ENCODE measurements at regions not wholly inside any gene's neighbourhood (a gene's known extent, or its start where the extent isn't known, plus 50 kb on each side); places are given as distances from the start of the nearest gene placed in this dataset.

- no peak overlapping the region for H3K27ac ChIP-seq (ENCODE audit: extremely low read depth, low read depth, low read length)
- no peaks in the 10 kb centered on the region for H3K4me1 ChIP-seq (replicated peaks in 1 of 2; ENCODE audit: control insufficient read depth in 2 of 2, insufficient read depth in 2 of 2, low read length in 2 of 2)
- DNase-seq (ENCODE audit: extremely low read depth in 1 of 4, low spot score in 3 of 4): no peak
- BruUV-seq (replicated peaks): no TSS peak
- H2AFZ ChIP-seq (ENCODE audit: low read depth, low read length): no peak overlapping the region
- TF ChIP-seq ZBTB17 (CRISPR knock-in tag; IDR thresholded peaks at IDR 0.05) (peak; percentile 90), MYNN (IDR thresholded peaks at IDR 0.05) (no peak), MYNN (CRISPR knock-in tag; IDR thresholded peaks at IDR 0.05) (no peak)
- no peak overlapping the region for H3K4me3 ChIP-seq
- intact Hi-C loops (cut with micrococcal nuclease) (no loop called here), in situ Hi-C loops (cut with MboI) (no loop called here)
- no peaks in the 10 kb centered on the region for H3K9me3 ChIP-seq (replicated peaks; ENCODE audit: control insufficient read depth, insufficient read depth, low read depth, low read length)
- peaks cover 3% of the 10 kb centered on the region for H4K20me1 ChIP-seq (replicated peaks; ENCODE audit: control insufficient read depth, insufficient read depth, low read length)
- H3K9me1 ChIP-seq (ENCODE audit: control insufficient read depth, insufficient read depth, low read length): peaks cover 3% of the 10 kb centered on the region
- H3K4me2 ChIP-seq (ENCODE audit: insufficient read depth, low read length): no peak overlapping the region
- 2% methylated on average over 24 of the region's 24 CpGs for WGBS (ENCODE audit: insufficient coverage, low coverage, missing lambda C conversion rate)
- H3K79me2 ChIP-seq (ENCODE audit: control insufficient read depth, insufficient read depth, low read length): no peaks in the 10 kb centered on the region
- no peak for FAIRE-seq
- peaks cover 45 to 81% of the 10 kb centered on the region in 2 experiments for H3K27me3 ChIP-seq (ENCODE audit: control insufficient read depth in 2 of 2, insufficient read depth in 2 of 2, low read length in 2 of 2)
- no peak for ATAC-seq
- ChIA-PET POLR2A (no interaction called here), CTCF (ENCODE audit: low intra/inter-chr PET ratio) (interaction anchor here (0.6 kb wide), 1 partner anchor 388 kb away, joined by 3 read pairs; no protein-coding TSS in a partner anchor)
- H3K36me3 ChIP-seq (ENCODE audit: control insufficient read depth, insufficient read depth, low read length): no peaks in the 10 kb centered on the region
- H3K9ac ChIP-seq (ENCODE audit: insufficient read depth in 1 of 2, low read depth in 2 of 2, low read length in 2 of 2): no peak overlapping the region
These were observed 355.4 kb upstream of the TNRC6C start for GRCh38 chr17:77602883-77603640.

DNA sequence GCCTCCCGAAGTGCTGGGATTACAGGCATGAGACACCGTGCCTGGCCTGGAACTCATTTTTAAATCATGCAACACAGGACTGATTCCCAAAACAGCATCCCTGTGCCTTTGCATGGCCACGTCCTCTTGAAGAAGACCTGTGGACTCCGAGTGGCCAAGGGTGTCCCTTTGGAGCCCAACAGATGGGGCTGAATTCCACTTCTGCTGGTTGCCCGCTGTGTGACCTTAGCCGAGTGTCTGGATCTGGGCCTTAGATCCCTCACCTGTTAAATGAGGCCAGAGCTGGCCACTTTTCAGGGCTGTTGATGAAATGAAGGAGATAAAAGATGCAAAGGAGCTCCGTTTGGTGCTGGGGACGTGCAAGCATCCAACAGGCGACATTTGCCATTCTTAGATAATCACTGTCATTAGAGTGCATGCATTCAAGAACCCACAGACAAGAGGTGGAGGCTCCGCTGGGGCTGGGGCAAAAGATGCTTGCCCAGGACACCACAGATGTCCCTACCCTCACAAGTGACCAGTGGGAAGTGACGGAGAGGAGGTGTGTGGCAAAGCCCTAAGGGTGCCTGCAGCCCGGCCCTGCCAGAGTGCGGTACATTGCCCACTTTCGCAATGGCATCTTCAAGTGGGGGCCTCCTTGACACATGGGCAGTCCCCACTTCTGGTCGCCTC, 354.1 kb upstream of the TNRC6C start:
- H3K36me3 ChIP-seq (ENCODE audit: control insufficient read depth, insufficient read depth, low read length): no peaks in the 10 kb centered on the region
- ChIA-PET CTCF (ENCODE audit: low intra/inter-chr PET ratio) (no interaction called here), POLR2A (interaction anchor here (0.6 kb wide), 1 partner anchor 10 kb away, joined by 3 read pairs; no protein-coding TSS in a partner anchor)
- no TSS peak for BruUV-seq (replicated peaks)
- no peak overlapping the region for H3K9ac ChIP-seq (ENCODE audit: insufficient read depth in 1 of 2, low read depth in 2 of 2, low read length in 2 of 2)
- ATAC-seq (no peak), FAIRE-seq (no peak), DNase-seq (ENCODE audit: extremely low read depth in 1 of 4, low spot score in 3 of 4) (no peak)
- no peak overlapping the region for H3K27ac ChIP-seq (ENCODE audit: extremely low read depth, low read depth, low read length)
- peaks cover 3% of the 10 kb centered on the region for H4K20me1 ChIP-seq (replicated peaks; ENCODE audit: control insufficient read depth, insufficient read depth, low read length)
- H3K4me3 ChIP-seq: no peak overlapping the region
- in situ Hi-C loops (cut with MboI) (no loop called here), intact Hi-C loops (cut with micrococcal nuclease) (no loop called here)
- H3K9me3 ChIP-seq (replicated peaks; ENCODE audit: control insufficient read depth, insufficient read depth, low read depth, low read length): no peaks in the 10 kb centered on the region
- H3K27me3 ChIP-seq (ENCODE audit: control insufficient read depth in 2 of 2, insufficient read depth in 2 of 2, low read length in 2 of 2): peaks cover 53 to 86% of the 10 kb centered on the region in 2 experiments
- H3K4me2 ChIP-seq (ENCODE audit: insufficient read depth, low read length): no peak overlapping the region
- peaks cover 3% of the 10 kb centered on the region for H3K9me1 ChIP-seq (ENCODE audit: control insufficient read depth, insufficient read depth, low read length)
- no peak overlapping the region for H2AFZ ChIP-seq (ENCODE audit: low read depth, low read length)
- no peaks in the 10 kb centered on the region for H3K79me2 ChIP-seq (ENCODE audit: control insufficient read depth, insufficient read depth, low read length)
- WGBS (ENCODE audit: insufficient coverage, low coverage, missing lambda C conversion rate): 7% methylated on average over 15 of the region's 15 CpGs
- 0 out of 5 replicates have a peak, but pooled peaks cover 0 to under 1% of the 10 kb centered on the region in 2 experiments for H3K4me1 ChIP-seq (replicated peaks in 1 of 2; ENCODE audit: control insufficient read depth in 2 of 2, insufficient read depth in 2 of 2, low read length in 2 of 2)
- TF ChIP-seq KAT2B (IDR thresholded peaks at IDR 0.05; ENCODE audit: low read depth, low read length) (no peak), PREB (CRISPR knock-in tag; IDR thresholded peaks at IDR 0.05) (no peak), ZNF551 (CRISPR knock-in tag; IDR thresholded peaks at IDR 0.05) (no peak), CTCF (IDR thresholded peaks at IDR 0.05 in 2 of 3, conservative IDR thresholded peaks at IDR 0.05 in 1 of 3; ENCODE audit: insufficient read depth in 2 of 3, low read depth in 1 of 3, low read length in 3 of 3) (no peak), CHD4 (IDR thresholded peaks at IDR 0.05; ENCODE audit: insufficient read depth, insufficient replicate concordance, low read depth, low read length, poor library complexity, severe bottlenecking) (no peak)
- TF ChIP-seq, protein P1, sequence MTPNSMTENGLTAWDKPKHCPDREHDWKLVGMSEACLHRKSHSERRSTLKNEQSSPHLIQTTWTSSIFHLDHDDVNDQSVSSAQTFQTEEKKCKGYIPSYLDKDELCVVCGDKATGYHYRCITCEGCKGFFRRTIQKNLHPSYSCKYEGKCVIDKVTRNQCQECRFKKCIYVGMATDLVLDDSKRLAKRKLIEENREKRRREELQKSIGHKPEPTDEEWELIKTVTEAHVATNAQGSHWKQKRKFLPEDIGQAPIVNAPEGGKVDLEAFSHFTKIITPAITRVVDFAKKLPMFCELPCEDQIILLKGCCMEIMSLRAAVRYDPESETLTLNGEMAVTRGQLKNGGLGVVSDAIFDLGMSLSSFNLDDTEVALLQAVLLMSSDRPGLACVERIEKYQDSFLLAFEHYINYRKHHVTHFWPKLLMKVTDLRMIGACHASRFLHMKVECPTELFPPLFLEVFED (CRISPR knock-in tag; conservative IDR thresholded peaks at IDR 0.05): no peak
